GM12878 (cell line): ENCODE measurements at regions not wholly inside any gene's neighbourhood (a gene's known extent, or its start where the extent isn't known, plus 50 kb on each side); places are given as distances from the start of the nearest gene placed in this dataset.
"Not testable (repeated sequence)": the region's sequence is repeated elsewhere in the genome, so short reads cannot be mapped to it uniquely, and the experiment has no call there.

Experiments used
- NRF1 ChIP-seq: conservative IDR thresholded peaks from 2 replicates; pipeline ENCODE4 v1.6.1; 2011; ENCODE audit warnings: mild to moderate bottlenecking, low read depth, low read length, improper control_type of control experiment
- POLR2A ChIP-seq: IDR thresholded peaks from 2 replicates; pipeline ENCODE4 v1.6.1; 2011; ENCODE audit warnings: low read depth, mild to moderate bottlenecking, low read length
- POLR2AphosphoS5 ChIP-seq: IDR thresholded peaks from 2 replicates; pipeline ENCODE4 v1.6.1; 2011; ENCODE audit warnings: mild to moderate bottlenecking, low read length, inconsistent platforms
- REST ChIP-seq: IDR thresholded peaks from 2 replicates; pipeline ENCODE4 v1.6.1; 2012; ENCODE audit warnings: mild to moderate bottlenecking, low read depth, low read length
- YY1 ChIP-seq: IDR thresholded peaks from 2 replicates; pipeline ENCODE4 v1.6.1; 2011; ENCODE audit warnings: low read depth, mild to moderate bottlenecking, low read length
- TF ChIP-seq, protein P1 (sequence below), 3 experiments: IDR thresholded peaks in 2 of 3; conservative IDR thresholded peaks in 1 of 3; 2 replicates each; pipeline ENCODE4 v1.5.1; 2011; ENCODE audit warnings: low read depth in 3 of 3, low read length in 3 of 3, mild to moderate bottlenecking in 3 of 3, control low read depth in 2 of 3, moderate library complexity in 2 of 3, inconsistent platforms in 1 of 3, mixed read lengths in 1 of 3; ENCODE audit not compliant: control insufficient read depth in 2 of 3, insufficient read depth in 1 of 3; ENCODE audit errors: extremely low read depth in 1 of 3
- TF ChIP-seq, protein P2 (sequence below): IDR thresholded peaks from 2 replicates; pipeline ENCODE4 v1.6.1; 2012; ENCODE audit warnings: low read depth, low read length, improper control_type of control experiment

GRCh38 chr2:117337981-117338380, 476.5 kb upstream of the DDX18 start:
- not testable (repeated sequence) for TF ChIP-seq POLR2A, NRF1, REST, YY1, POLR2AphosphoS5
- TF ChIP-seq, protein P1, sequence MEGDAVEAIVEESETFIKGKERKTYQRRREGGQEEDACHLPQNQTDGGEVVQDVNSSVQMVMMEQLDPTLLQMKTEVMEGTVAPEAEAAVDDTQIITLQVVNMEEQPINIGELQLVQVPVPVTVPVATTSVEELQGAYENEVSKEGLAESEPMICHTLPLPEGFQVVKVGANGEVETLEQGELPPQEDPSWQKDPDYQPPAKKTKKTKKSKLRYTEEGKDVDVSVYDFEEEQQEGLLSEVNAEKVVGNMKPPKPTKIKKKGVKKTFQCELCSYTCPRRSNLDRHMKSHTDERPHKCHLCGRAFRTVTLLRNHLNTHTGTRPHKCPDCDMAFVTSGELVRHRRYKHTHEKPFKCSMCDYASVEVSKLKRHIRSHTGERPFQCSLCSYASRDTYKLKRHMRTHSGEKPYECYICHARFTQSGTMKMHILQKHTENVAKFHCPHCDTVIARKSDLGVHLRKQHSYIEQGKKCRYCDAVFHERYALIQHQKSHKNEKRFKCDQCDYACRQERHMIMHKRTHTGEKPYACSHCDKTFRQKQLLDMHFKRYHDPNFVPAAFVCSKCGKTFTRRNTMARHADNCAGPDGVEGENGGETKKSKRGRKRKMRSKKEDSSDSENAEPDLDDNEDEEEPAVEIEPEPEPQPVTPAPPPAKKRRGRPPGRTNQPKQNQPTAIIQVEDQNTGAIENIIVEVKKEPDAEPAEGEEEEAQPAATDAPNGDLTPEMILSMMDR (IDR thresholded peaks at IDR 0.05 in 2 of 3, conservative IDR thresholded peaks at IDR 0.05 in 1 of 3; ENCODE audit: control insufficient read depth in 2 of 3, extremely low read depth in 1 of 3, insufficient read depth in 1 of 3, low read depth in 3 of 3, low read length in 3 of 3), result not testable (repeated sequence)
- TF ChIP-seq, protein P2, sequence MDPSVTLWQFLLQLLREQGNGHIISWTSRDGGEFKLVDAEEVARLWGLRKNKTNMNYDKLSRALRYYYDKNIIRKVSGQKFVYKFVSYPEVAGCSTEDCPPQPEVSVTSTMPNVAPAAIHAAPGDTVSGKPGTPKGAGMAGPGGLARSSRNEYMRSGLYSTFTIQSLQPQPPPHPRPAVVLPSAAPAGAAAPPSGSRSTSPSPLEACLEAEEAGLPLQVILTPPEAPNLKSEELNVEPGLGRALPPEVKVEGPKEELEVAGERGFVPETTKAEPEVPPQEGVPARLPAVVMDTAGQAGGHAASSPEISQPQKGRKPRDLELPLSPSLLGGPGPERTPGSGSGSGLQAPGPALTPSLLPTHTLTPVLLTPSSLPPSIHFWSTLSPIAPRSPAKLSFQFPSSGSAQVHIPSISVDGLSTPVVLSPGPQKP, result not testable (repeated sequence)
